ENCODE measurements at regions not wholly inside any gene's neighbourhood (a gene's known extent, or its start where the extent isn't known, plus 50 kb on each side); places are given as distances from the start of the nearest gene placed in this dataset.

DNA sequence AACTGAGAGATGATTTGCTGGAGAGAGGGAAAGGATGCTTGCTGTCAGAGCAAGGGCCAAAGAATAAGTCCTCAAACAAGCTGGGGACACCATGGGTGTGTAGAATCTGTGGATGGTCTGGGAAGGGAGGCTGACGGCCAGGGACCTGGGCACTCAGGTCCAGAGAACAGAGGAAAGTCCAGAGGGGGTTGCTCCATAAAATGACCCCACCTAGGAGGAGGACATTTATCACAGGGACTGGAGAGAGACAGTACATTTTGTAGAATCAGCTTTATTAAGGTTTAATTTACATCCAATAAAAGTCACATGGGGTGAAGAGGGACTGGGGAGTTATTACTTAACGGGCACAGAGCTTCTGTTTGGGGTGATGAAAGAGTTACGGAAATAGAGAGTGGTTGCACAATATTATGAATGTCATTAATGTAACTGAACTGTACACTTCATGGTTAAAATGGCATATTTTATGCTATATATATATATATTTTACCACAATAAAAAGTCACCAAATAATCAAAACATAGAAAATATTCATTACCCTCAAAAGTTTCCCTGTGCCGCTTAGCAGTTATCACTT lies 73.0 kb upstream of the ABCD3 start (continued):
- no peak for TF ChIP-seq ZNF609 (CRISPR knock-in tag; IDR thresholded peaks at IDR 0.05; ENCODE audit: borderline replicate concordance)
- TF ChIP-seq HMG20B (CRISPR knock-in tag; conservative IDR thresholded peaks at IDR 0.05), result no peak

DNA sequence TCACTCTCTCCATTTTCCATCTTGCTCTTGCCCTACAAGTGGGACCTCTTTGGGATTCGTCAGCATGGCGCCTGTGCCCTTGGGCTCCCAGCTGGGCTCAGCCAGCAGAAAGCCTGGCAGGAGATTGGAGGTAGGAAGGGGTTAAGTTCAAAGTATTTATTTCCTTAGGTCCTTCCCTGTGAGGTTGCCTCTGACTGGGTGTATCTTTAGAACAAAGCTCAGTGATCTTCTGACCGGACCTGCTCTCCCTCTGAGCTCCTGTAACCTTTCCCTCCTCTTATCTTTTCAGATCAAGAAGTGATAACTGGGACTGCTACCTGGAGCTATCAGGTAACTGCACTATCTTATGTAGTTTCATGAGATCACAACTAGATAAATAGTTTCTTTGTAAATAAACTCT lies 75.8 kb upstream of the ABCD3 start:
- H3K4me1 ChIP-seq (ENCODE audit: insufficient read depth, low read length), result peaks cover 58% of the 10 kb centered on the region
- POLR2A ChIA-PET, result interaction anchor here (1.5 to 1.7 kb wide), 2 partner anchors 43 to 75 kb away, joined by 5 to 6 read pairs; no protein-coding TSS in a partner anchor
- H3K9me3 ChIP-seq (ENCODE audit: low read length), result no peaks in the 10 kb centered on the region
- 44% methylated on average over 3 of the region's 3 CpGs for WGBS (ENCODE audit: low lambda C conversion rate)
- H3K4me2 ChIP-seq (ENCODE audit: low read depth, low read length), result no peak overlapping the region; the same call in 1 of the 2 replicates
- BruUV-seq (replicated peaks), result no TSS peak
- no peak overlapping the region for H2AFZ ChIP-seq (ENCODE audit: low read length)
- ATAC-seq (no peak), DNase-seq (ENCODE audit: low spot score) (no peak), FAIRE-seq (peak; percentile 36)
- H3K79me2 ChIP-seq (ENCODE audit: insufficient read depth, low read length), result no peaks in the 10 kb centered on the region
- no peak overlapping the region for H3K4me3 ChIP-seq (replicated peaks in 1 of 3; ENCODE audit: insufficient read depth in 1 of 3, low read depth in 2 of 3, low read length in 3 of 3)
- intact Hi-C loops (cut with micrococcal nuclease; ENCODE audit: unreplicated experiment), result no loop called here
- H3K9ac ChIP-seq (ENCODE audit: insufficient read depth, low read depth, low read length), result no peak overlapping the region
- no peaks in the 10 kb centered on the region for H4K20me1 ChIP-seq (ENCODE audit: insufficient read depth, low read length)
- no peaks in the 10 kb centered on the region; a peak in 1 of 5 replicates for H3K27me3 ChIP-seq (ENCODE audit: control insufficient read depth in 1 of 2, insufficient read depth in 2 of 2, low read length in 2 of 2)
- CTCF ChIA-PET (ENCODE audit: low intra/inter-chr PET ratio, low total read pairs), result no interaction called here
- H3K36me3 ChIP-seq (replicated peaks in 1 of 2; ENCODE audit: control insufficient read depth in 1 of 2, insufficient read depth in 2 of 2, low read length in 2 of 2), result no peaks in the 10 kb centered on the region
- in situ Hi-C loops (cut with HindIII; ENCODE audit: extremely low pct_ligation_motif_present, low pct_unique_long_range_greater_than_20kb), result no loop called here
- no peak overlapping the region for H3K27ac ChIP-seq (ENCODE audit: extremely low read length, insufficient read depth, low read length)
- no peak for TF ChIP-seq HDAC2 (CRISPR knock-in tag; IDR thresholded peaks at IDR 0.05)
- TF ChIP-seq, protein P1, sequence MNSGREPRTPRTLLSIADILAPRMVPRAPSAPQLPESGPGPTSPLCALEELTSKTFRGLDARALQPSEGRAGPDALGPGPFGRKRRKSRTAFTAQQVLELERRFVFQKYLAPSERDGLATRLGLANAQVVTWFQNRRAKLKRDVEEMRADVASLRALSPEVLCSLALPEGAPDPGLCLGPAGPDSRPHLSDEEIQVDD (CRISPR knock-in tag; IDR thresholded peaks at IDR 0.05; ENCODE audit: borderline replicate concordance), result no peak
- TF ChIP-seq, protein P2, sequence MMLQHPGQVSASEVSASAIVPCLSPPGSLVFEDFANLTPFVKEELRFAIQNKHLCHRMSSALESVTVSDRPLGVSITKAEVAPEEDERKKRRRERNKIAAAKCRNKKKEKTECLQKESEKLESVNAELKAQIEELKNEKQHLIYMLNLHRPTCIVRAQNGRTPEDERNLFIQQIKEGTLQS (CRISPR knock-in tag; IDR thresholded peaks at IDR 0.05), result no peak
- TF ChIP-seq E2F2 (CRISPR knock-in tag; IDR thresholded peaks at IDR 0.05; ENCODE audit: borderline replicate concordance), result no peak
- peak; percentile 87 for TF ChIP-seq ZNF652 (CRISPR knock-in tag; IDR thresholded peaks at IDR 0.05; ENCODE audit: borderline replicate concordance, low read depth)
- TF ChIP-seq ARNT2 (CRISPR knock-in tag; IDR thresholded peaks at IDR 0.05; ENCODE audit: low read depth), result no peak
- no peak for TF ChIP-seq ZNF225 (CRISPR knock-in tag; IDR thresholded peaks at IDR 0.05)
- TF ChIP-seq ATM (IDR thresholded peaks at IDR 0.05; ENCODE audit: borderline replicate concordance), result no peak

Measured in HepG2 (cell line).